ENCODE measurements at regions not wholly inside any gene's neighbourhood (a gene's known extent, or its start where the extent isn't known, plus 50 kb on each side); places are given as distances from the start of the nearest gene placed in this dataset.

GRCh38 chr12:92552412-92553108 is 150.2 kb upstream of the PLEKHG7 start:
- no peak for TF ChIP-seq POLR2A (IDR thresholded peaks at IDR 0.05; ENCODE audit: low read depth)
- no peak for TF ChIP-seq CTCF (IDR thresholded peaks at IDR 0.05)
- no peak for TF ChIP-seq POLR2AphosphoS5 (IDR thresholded peaks at IDR 0.05)
